Mesenchymal stem cell (in vitro differentiated cells and primary cell): ENCODE measurements at regions not wholly inside any gene's neighbourhood (a gene's known extent, or its start where the extent isn't known, plus 50 kb on each side); places are given as distances from the start of the nearest gene placed in this dataset.
"Not testable (repeated sequence)": the region's sequence is repeated elsewhere in the genome, so short reads cannot be mapped to it uniquely, and the experiment has no call there.

Experiments used
- DNase-seq: peaks from one replicate; pipeline ENCODE4 v3.0.0-alpha.2; 2013
- H2AFZ ChIP-seq: one replicate; pipeline ENCODE4 v1.6.1; 2013; ENCODE audit warnings: low read depth, mild to moderate bottlenecking, control low read depth, inconsistent platforms, low read length, moderate library complexity
- H2AK5ac ChIP-seq: 2 replicates; pipeline ENCODE4 v1.6.1; 2013; ENCODE audit warnings: low read length, moderate library complexity, mild to moderate bottlenecking, inconsistent platforms; ENCODE audit not compliant: severe bottlenecking
- H2BK120ac ChIP-seq: one replicate; pipeline ENCODE4 v1.6.1; 2013; ENCODE audit warnings: low read depth, mild to moderate bottlenecking, inconsistent platforms, low read length, moderate library complexity
- H2BK12ac ChIP-seq, 2 experiments: one replicate each; pipeline ENCODE4 v1.6.1; 2013; ENCODE audit warnings: inconsistent platforms in 2 of 2, low read length in 2 of 2, mild to moderate bottlenecking in 2 of 2, moderate library complexity in 2 of 2, control low read depth in 1 of 2
- H2BK15ac ChIP-seq: one replicate; pipeline ENCODE4 v1.6.1; 2013; ENCODE audit warnings: mild to moderate bottlenecking, low read depth, inconsistent platforms; ENCODE audit not compliant: poor library complexity, severe bottlenecking
- H2BK5ac ChIP-seq: 2 replicates; pipeline ENCODE4 v1.6.1; 2013; ENCODE audit warnings: low read depth, mild to moderate bottlenecking, low read length, control low read depth, inconsistent platforms; ENCODE audit not compliant: poor library complexity, severe bottlenecking
- H3K14ac ChIP-seq, 2 experiments: one replicate each; pipeline ENCODE4 v1.6.1; 2013; ENCODE audit warnings: inconsistent platforms in 2 of 2, low read length in 2 of 2, control low read depth in 1 of 2, mild to moderate bottlenecking in 1 of 2, moderate library complexity in 1 of 2
- H3K18ac ChIP-seq, 2 experiments: one replicate each; pipeline ENCODE4 v1.6.1; 2013; ENCODE audit warnings: inconsistent platforms in 2 of 2, low read length in 2 of 2, control low read depth in 1 of 2, low read depth in 1 of 2, mild to moderate bottlenecking in 1 of 2
- H3K23ac ChIP-seq, 2 experiments: one replicate each; pipeline ENCODE4 v1.6.1; 2013; ENCODE audit warnings: inconsistent platforms in 2 of 2, low read length in 2 of 2, mild to moderate bottlenecking in 2 of 2, moderate library complexity in 2 of 2, control low read depth in 1 of 2
- H3K27ac ChIP-seq: 2 replicates; pipeline ENCODE4 v1.5.1; 2013; ENCODE audit warnings: mild to moderate bottlenecking, moderate library complexity, low read length, control low read depth, inconsistent platforms; ENCODE audit not compliant: poor library complexity, severe bottlenecking
- H3K27me3 ChIP-seq, 2 experiments: 2 replicates each; pipeline versions ENCODE4 v1.6.1 to v1.7.0; 2013; ENCODE audit warnings: low read length in 2 of 2, mild to moderate bottlenecking in 2 of 2, moderate library complexity in 2 of 2, control low read depth in 1 of 2, inconsistent platforms in 1 of 2; ENCODE audit not compliant: control insufficient read depth in 1 of 2, insufficient read depth in 1 of 2
- H3K36me3 ChIP-seq, 2 experiments: 2 replicates each; pipeline versions ENCODE4 v1.6.1 to v1.7.0; 2013; ENCODE audit warnings: low read length in 2 of 2, control low read depth in 1 of 2, inconsistent platforms in 1 of 2, low read depth in 1 of 2, mild to moderate bottlenecking in 1 of 2; ENCODE audit not compliant: insufficient read depth in 2 of 2, control insufficient read depth in 1 of 2
- H3K4ac ChIP-seq, 2 experiments: one replicate each; pipeline ENCODE4 v1.6.1; 2013; ENCODE audit warnings: inconsistent platforms in 2 of 2, low read length in 2 of 2, mild to moderate bottlenecking in 2 of 2, moderate library complexity in 2 of 2, control low read depth in 1 of 2, low read depth in 1 of 2
- H3K4me1 ChIP-seq: 2 replicates; pipeline ENCODE4 v1.6.1; 2013; ENCODE audit warnings: low read depth, low read length, control low read depth; ENCODE audit not compliant: control insufficient read depth, insufficient read depth
- H3K4me2 ChIP-seq: 2 replicates; pipeline ENCODE4 v1.6.1; 2013; ENCODE audit warnings: low read length, mild to moderate bottlenecking, inconsistent platforms; ENCODE audit not compliant: poor library complexity, severe bottlenecking
- H3K4me3 ChIP-seq, 2 experiments: 2 replicates each; pipeline versions ENCODE4 v1.5.1 to v1.7.0; 2013; ENCODE audit warnings: low read length in 2 of 2, mild to moderate bottlenecking in 2 of 2, control low read depth in 1 of 2, low read depth in 1 of 2; ENCODE audit not compliant: insufficient read depth in 1 of 2
- H3K79me1 ChIP-seq: replicated peaks from 2 replicates; pipeline ENCODE4 v1.6.1; 2013; ENCODE audit warnings: mild to moderate bottlenecking, control low read depth, low read length, inconsistent platforms; ENCODE audit not compliant: poor library complexity, severe bottlenecking
- H3K9ac ChIP-seq: 2 replicates; pipeline ENCODE4 v1.7.0; 2013; ENCODE audit warnings: mild to moderate bottlenecking, low read length, moderate library complexity
- H3K9me3 ChIP-seq: 2 replicates; pipeline ENCODE4 v1.7.0; 2013; ENCODE audit warnings: mild to moderate bottlenecking, low read length; ENCODE audit not compliant: control insufficient read depth
- H4K8ac ChIP-seq: one replicate; pipeline ENCODE4 v1.6.1; 2013; ENCODE audit warnings: inconsistent platforms, mild to moderate bottlenecking, low read length, moderate library complexity
- H4K91ac ChIP-seq: one replicate; pipeline ENCODE4 v1.6.1; 2013; ENCODE audit warnings: mild to moderate bottlenecking, low read length, inconsistent platforms
- WGBS: methylation state at CpG from one replicate; pipeline ENCODE4 v1.1.7; 2013; ENCODE audit warnings: mixed read lengths; 5-methylcytosine and 5-hydroxymethylcytosine counted together

DNA sequence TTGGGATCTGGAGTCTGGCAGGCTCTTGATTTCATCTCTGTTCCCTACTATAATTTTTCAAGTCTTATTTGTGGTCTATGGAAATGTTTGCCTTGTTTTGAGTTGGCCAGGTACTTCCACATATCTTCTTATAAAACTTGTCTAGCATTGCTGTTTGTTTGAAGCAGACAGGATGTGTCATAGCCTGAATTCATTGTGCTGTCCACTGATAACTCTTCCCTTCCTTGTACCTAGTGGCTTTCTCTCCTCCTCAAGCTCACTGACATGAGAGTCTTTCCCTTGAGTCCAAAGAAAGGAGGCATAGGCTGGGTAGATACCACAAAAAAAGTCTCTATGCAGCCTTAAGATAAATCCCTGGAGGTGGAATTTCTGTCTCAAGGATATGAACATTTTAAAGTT lies 59.2 kb upstream of the FAM241A start:
- Histone ChIP-seq H3K27ac (no peak overlapping the region), H2BK15ac (no peak overlapping the region), H3K14ac (no peak overlapping the region), H4K8ac (no peak overlapping the region), H3K27me3 (no peaks in the 10 kb centered on the region), H3K4me2 (no peak overlapping the region), H3K79me1 (no peaks in the 10 kb centered on the region), H2BK5ac (no peak overlapping the region), H3K9ac (no peak overlapping the region), H2AFZ (no peak overlapping the region), H3K4me1 (peaks cover 4% of the 10 kb centered on the region), H3K4me3 (no peak overlapping the region), H3K9me3 (no peaks in the 10 kb centered on the region), H3K4ac (no peak overlapping the region), H2BK120ac (peak overlapping the region; percentile 11), H2BK12ac (no peak overlapping the region), H2AK5ac (no peak overlapping the region), H4K91ac (no peak overlapping the region), H3K18ac (no peak overlapping the region), H3K36me3 (no peaks in the 10 kb centered on the region), H3K23ac (no peak overlapping the region)
- no peak for DNase-seq

DNA sequence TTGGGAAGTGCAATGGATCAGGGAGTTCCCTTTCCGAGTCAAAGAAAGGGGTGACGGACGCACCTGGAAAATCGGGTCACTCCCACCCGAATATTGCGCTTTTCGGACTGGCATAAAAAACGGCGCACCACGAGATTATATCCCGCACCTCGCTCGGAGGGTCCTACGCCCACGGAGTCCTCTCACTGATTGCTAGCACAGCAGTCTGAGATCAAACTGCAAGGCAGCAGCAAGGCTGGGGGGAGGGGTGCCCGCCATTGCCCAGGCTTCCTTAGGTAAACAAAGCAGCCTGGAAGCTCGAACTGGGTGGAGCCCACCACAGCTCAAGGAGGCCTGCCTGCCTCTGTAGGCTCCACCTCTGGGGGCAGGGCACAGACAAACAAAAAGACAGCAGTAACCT lies 58.6 kb upstream of the FAM241A start:
- H4K91ac ChIP-seq, H3K79me1 ChIP-seq, H4K8ac ChIP-seq, H3K23ac ChIP-seq, H2AK5ac ChIP-seq, H3K4me1 ChIP-seq, H2BK15ac ChIP-seq, DNase-seq, H3K36me3 ChIP-seq, H2AFZ ChIP-seq, H3K14ac ChIP-seq, H3K4me3 ChIP-seq, H3K9ac ChIP-seq, H3K4ac ChIP-seq, H3K18ac ChIP-seq, H2BK5ac ChIP-seq, H3K27ac ChIP-seq, H3K4me2 ChIP-seq, H3K27me3 ChIP-seq, H2BK12ac ChIP-seq, H3K9me3 ChIP-seq: not testable (repeated sequence)
- WGBS, result 87% methylated on average over 16 of the region's 17 CpGs
- H2BK120ac ChIP-seq, result peak overlapping the region; percentile 5

DNA sequence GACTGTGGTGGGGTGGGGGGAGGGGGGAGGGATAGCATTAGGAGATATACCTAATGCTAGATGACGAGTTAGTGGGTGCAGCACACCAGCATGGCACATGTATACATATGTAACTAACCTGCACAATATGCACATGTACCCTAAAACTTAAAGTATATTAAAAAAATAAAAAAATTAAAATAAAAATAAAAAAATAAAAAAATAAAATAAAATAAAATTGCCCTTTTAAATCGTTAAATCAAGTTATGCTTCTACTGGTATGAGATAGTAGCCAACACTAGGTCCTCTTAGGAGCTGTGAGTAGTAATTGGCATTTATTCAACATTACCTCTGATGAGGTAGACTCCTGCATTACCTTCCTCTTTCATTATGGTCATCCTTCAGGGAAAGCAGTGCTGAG lies 52.9 kb upstream of the FAM241A start:
- not testable (repeated sequence) for H2AK5ac ChIP-seq, H3K9ac ChIP-seq, H3K9me3 ChIP-seq, H3K23ac ChIP-seq, H3K27me3 ChIP-seq, H2BK5ac ChIP-seq, H3K4me1 ChIP-seq, H2BK12ac ChIP-seq, DNase-seq, H3K4me2 ChIP-seq, H3K4ac ChIP-seq, H2BK120ac ChIP-seq, H3K14ac ChIP-seq, H3K36me3 ChIP-seq, H2BK15ac ChIP-seq, H4K8ac ChIP-seq, H4K91ac ChIP-seq, H3K18ac ChIP-seq, H3K79me1 ChIP-seq, H2AFZ ChIP-seq, H3K27ac ChIP-seq, H3K4me3 ChIP-seq
- no CpG with 5 or more reads among the region's 2 CpGs for WGBS

- no peaks in the 10 kb centered on the region for H3K9me3 ChIP-seq
- no peak overlapping the region for H3K23ac ChIP-seq
- no peak overlapping the region for H2AFZ ChIP-seq
- no peaks in the 10 kb centered on the region for H3K4me1 ChIP-seq
- no peak overlapping the region for H2AK5ac ChIP-seq
- no peak overlapping the region for H3K4me2 ChIP-seq
- 94% methylated on average over 2 of the region's 3 CpGs for WGBS
- no peak overlapping the region for H3K4ac ChIP-seq
- no peak for DNase-seq
- no peak overlapping the region for H4K91ac ChIP-seq
- H2BK12ac ChIP-seq, result no peak overlapping the region
- no peak overlapping the region for H3K27ac ChIP-seq
- H3K4me3 ChIP-seq, result no peak overlapping the region
- H3K18ac ChIP-seq, result no peak overlapping the region
- H3K27me3 ChIP-seq, result no peaks in the 10 kb centered on the region
- H2BK5ac ChIP-seq, result no peak overlapping the region
- H2BK120ac ChIP-seq, result no peak overlapping the region
- no peak overlapping the region for H4K8ac ChIP-seq
- no peak overlapping the region for H3K14ac ChIP-seq
- no peak overlapping the region for H2BK15ac ChIP-seq
- H3K79me1 ChIP-seq, result no peaks in the 10 kb centered on the region
- H3K9ac ChIP-seq, result no peak overlapping the region
- no peaks in the 10 kb centered on the region for H3K36me3 ChIP-seq
These were observed 51.5 kb upstream of the FAM241A start for GRCh38 chr4:112093636-112094202.
